ENCODE measurements at regions not wholly inside any gene's neighbourhood (a gene's known extent, or its start where the extent isn't known, plus 50 kb on each side); places are given as distances from the start of the nearest gene placed in this dataset.

DNA sequence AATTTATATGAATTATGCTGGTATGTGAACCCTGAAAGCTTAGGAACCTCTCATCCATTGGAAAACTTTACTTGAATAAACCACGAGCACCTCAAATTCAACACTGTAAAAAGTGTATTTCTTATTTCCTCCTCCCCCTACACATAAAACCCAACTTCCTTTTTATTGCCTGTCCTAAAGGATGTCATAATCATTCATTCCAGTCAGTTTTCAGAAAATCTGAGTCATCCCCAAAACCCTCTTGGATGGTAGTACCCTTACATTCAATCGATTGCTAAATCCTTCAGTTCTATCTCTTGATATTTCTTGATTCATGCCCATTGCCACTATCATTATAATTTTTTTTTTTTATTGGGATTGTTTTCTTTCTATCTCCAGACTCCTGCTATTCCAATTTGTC is 91.1 kb upstream of the ATP8A1 start:
- DNase-seq = no peak

DNA sequence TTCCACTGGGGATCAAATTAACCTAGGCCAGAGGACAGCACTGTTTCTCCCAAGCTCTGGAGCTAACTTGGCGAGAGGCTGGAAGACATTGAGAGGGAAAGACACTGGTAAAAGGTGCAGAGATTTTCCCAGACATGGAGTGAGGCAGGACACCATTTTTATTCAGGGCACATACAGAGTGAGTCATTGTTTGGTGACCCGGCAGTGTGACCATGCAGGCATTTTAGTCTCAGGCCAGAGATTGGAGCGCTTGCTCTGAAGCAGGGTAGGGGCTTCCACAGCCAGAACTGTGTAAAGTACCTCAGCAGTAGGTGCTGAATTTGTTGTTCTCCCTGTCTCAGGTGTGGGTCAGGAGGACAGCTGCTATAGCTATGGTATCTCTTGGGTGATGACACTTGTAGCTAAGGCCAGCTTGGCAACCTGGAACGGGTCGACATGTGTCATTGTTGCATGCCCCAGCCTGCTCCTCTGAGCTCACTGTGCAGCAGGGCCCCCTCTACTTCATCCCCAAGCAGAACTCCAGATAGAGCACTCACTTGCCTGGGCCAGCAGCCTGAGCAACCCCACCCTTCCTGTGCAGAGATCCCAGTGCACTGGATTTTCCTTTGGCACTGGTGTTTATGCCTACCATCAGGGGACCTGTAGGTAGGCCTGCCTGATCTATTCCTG is 79.8 kb upstream of the ATP8A1 start:
- DNase-seq = no peak

DNA sequence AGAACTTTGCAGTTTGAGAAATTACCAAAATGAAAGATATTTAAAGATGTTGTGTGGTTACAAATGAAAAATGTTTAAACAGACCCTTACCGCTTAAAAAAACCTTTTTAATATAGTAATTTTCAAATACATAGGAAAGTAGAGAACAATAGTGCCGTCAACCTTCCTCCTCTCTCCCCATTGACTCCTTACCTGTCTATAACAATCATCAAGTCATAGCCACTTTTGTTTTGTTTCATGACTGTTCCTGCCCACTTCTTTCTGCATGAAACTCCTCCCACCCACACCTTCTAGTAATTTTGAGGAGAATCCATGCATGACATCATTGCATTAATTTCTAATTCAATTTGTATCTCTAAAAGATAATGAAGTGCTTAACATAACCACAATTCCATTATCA is 76.5 kb upstream of the ATP8A1 start:
- DNase-seq = no peak

DNA sequence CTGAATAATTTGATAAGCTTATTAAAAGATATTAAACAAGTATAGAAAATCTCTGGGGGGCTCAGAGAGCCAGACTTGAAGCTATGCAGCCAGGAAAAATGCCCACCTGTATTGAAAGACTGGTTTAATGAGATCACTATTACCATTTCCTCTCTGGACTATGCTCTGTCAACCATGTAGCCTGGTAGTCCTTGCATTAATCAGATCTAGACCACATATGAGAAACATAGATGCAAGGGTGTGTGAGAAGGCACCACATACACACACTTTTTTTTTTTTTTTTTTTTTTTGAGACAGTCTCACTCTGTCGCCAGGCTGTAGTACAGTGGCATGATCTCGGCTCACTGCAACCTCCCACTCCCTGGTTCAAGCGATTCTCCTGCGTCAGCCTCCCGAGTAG is 75.9 kb upstream of the ATP8A1 start:
- DNase-seq = no peak

DNA sequence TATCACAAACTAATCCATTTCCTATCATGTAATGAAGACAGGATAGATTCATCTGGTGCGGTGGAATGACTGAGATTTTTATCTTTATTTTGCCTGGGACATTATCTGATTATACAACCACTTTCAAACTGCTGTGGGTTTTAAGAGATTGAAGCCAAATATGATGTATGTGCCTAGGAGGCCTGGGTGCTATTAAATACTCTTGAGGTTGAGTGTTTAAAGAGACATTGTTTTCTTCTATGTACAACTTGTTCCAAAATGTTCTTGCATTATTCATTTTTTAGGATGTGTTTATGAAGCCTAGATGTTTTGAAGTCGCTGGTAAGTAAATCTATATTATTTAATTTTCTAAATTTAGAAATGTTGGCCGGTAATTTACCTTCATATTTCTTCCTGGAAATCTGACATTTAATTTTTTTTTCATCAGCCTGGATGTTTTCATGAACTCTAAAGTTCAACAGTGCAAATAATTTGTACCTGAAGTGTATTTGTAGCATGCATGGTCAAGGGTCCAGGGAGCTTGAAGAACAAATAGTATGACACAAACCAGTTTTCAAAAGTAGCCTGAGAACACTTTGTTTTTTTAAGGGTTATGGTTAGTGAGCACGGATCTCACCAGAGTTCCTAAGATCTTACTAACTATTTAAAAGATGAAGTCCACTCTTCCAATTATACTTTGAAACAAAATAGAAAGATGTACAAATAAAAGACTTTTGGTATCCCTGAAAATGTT is 72.8 kb upstream of the ATP8A1 start:
- no peak for DNase-seq

DNA sequence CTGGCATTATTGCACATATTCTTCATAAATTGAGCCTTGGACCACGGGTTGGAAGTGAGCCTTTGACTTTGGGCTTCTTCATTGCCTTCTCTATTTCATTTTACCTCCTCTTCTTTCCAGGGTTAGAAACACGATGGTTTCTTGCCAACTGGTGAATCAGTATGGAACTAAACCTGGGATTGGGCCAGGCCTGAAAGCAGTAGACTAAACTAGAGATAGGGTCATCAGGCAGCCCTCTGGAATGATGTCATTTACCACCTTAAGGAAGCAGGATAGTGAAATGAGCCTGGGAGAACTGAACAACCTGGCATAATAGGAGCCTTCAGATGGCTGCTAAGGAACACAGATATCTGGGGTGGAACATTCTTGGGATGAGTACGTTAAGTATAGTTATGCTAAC is 67.5 kb upstream of the ATP8A1 start:
- DNase-seq = no peak

DNA sequence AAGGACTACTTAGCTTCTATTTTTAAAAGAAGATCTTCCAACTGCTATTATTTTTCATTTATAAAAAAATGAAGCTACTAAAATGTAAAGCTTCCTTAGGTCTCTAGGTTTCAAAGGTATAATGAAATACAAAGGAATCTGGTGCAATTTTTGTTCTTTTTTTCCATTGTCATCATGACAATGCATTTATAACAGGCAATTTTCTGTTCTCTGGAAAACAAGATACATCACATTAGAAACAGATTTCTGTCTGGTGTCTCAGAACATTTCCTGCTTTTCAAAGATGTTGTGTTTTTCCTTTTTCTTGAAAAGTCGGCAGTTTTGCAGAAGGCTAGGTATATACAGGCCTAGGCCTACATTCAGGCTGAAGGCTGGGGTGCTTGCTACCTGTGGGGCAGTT is 63.6 kb upstream of the ATP8A1 start:
- no peak for DNase-seq

DNA sequence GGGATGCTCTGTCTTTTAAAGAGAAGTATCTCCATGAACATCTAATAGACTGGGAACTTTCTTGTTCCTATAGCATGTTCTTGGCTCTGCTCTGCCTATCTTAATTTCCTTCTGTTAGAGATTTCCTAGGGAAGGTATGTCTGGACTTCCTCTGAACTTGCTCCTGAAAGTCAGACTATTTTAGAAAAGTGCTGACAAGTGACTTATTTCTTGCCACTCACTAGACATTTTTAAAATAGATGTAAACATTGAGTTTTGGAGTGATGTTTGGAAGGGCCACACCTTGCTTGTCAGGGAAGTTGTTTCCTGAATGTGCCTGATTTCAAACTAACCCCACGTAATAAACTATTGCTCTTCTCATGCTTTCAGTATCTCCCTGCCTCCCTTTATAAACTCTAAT is 62.4 kb upstream of the ATP8A1 start:
- no peak for DNase-seq

DNA sequence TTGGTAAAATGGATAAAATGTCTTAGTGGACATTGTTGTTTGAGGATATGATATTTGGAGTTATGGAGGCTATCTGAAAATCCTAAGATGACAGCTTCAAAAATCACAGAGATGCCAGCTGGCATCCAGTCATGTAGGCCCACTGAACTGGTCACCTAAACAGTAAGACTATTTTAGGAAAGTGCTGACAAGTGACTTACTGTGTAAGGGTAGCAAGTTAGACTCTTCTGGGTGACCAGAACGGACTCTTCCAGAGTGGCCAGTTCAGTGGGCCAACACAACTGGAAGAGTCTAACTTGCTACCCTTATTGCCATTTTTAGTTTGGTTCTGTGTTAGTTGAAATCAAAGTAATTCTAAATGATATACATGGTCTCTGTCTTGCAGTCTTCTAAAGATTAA is 61.4 kb upstream of the ATP8A1 start:
- DNase-seq = no peak

DNA sequence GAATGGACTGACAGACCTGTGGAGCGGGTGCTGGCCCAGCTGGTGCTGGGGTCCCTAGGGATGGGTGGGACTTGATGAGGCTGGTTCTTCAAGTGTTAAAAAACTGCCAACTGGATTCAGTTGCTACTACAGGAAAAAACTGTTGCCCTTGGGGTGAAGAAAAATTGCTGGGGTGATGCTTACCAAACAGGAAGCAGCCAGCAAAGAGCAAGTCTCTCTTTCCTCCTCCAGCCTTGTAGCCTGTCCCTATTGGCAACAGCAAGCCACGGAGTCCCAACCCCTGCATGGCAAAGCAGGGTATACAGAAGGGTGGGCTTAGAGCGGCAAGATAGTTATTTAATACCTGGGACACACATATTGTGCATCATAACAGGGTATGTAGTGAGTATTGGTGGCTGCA is 60.1 kb upstream of the ATP8A1 start:
- no peak for DNase-seq

DNA sequence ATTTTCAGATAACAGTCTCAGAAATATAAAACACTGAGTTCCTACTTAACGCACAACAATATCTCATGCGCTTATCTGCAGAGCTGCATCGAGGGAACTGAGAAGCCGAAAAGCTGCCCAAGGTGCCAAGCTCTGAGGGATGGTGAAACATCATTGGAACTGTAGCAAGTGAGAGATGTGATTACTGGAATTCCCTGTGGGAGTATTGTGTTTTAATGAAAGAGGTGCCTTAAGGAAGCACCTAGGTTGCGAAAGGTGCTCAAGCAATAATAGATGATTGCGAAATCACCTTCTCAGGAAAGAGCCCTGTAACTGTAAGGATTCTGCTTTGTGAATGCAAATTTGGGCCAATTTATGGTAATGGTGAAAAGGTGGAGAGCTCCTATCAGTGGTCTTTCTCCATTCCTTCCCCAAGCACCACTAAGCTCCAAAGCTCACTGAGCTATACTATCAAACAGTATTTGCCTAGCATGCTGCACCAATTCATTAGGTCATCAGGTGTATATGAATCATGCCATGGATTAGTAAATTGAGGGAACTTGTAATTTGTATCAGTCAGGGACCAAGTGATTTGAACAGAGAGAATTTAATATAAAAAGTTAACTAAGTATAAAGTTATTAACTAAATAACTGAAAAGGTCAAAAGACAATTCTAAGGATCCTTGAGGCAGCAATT is 59.0 kb upstream of the ATP8A1 start:
- no peak for DNase-seq

DNA sequence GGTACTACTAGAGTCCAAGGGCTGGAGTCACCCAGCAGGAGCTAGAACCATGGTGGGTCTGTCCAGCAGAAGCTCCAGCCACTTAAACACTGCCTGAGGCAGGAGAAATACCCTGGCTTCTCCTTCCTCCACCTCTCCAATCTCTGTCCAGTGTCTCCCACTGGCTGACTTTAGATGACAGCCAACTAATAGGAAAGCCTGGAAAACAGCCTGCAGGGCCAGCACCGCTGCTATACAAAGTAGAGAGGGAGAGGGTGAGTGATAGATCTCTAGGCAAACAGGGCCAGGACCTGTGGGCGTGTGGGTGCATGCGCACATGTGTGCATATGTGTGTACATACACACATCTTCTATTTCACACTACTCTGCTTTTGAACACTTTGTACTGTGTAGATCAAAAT is 56.5 kb upstream of the ATP8A1 start:
- no peak for DNase-seq

DNA sequence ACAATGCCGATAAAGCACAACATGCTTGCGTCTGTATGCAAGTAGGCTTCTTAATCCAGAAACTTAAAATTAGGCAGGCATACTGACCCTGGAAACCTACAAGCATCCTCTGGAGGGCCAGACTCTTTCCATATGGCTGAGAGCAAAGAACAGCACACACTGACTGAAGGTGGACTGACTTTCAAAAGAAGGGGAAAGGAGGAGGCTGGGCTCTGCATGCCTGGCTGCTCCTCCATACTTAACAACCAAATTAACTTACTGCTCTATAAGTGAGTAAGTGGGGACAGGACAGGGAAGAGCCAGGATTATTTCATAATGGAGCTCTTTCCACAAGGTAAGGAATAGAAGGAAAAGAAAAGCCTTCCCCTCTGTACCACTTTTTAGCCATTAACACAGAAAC is 55.9 kb upstream of the ATP8A1 start:
- no peak for DNase-seq

DNA sequence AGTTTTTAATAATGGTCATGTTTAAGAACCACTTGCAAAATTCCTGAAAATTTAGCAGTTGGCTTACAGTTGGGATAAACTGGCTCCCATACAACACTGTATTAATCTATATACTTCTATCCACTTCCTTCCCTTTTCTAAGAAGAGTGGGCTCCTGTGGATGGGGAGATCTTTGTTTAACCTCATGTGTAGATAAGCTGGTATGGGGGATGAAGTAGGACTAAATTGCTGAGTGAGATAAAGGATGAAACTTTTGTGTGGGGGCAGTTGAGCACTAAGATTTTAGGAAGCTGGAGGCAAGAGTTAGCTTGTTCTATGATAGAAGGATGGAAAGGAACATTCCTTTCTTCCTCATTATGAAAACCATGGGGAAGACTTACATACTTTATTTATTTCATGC is 54.6 kb upstream of the ATP8A1 start:
- no peak for DNase-seq

DNA sequence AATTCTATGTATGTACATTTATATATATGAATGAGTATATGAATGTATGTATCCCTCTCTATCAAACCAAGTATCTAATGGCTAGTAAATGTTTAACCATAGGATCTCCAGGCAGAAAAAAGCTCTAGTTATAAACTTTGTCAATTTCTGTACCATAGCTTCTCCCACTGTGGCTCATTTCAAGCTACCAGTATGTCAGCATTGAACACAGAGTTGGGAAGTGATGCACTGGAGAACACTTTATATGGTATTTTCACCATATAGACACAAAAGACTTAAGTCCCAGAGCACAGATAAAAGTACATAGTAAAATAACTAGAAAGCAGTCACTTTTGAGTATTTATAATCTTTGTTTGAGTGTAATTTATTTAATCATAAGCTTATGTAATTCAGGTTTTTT is 53.9 kb upstream of the ATP8A1 start:
- no peak for DNase-seq

DNA sequence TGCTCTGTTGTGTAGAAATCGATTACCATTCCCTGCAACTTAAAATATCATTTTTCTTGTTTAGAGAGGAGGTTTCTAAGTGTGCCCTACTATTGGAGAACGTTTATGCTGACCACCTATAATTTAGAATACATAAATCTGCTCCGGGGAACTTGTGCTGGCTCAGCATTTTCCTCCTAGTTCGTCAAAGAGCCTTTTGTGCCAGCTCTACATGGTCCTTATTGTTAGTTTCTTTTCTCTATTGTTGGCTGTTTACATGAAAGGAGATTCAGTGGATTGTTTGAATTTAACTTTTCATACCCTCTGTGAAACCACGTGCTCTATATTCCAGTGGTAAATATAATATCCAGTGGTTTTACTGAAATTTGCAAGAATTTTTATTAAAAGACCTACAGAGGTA is 53.4 kb upstream of the ATP8A1 start:
- DNase-seq = no peak

DNA sequence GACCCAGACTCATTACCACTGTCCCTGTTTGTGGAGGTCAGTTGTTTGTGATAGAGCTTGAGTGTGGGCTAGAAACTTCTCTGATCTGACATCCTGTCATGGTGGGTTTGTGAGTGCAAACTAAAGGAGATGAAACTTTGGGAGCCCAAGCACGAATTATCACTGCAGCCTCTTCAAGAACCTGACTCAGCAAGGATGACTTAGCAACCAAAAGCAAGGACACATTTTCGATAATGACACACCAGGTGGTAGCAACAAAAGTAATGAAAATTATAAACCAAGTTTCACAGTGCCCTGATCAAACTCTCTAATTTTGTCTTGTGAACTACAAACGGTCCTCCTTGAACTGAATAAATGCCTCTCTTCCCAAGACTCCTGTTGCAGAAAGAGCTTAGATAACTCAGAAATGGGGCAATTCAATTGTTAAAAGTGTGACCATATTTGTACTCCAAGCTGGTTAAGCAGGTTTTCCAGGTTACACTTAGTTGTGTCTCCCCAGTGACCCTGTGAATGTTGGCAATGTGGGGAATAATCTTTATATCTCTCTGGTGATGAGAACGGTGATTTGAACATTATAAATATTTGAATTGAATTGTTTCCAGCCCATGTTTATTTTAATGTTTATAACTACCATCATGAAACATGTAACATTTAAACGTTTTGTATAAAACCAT is 52.6 kb upstream of the ATP8A1 start:
- DNase-seq = peak; percentile 28 to 31

DNA sequence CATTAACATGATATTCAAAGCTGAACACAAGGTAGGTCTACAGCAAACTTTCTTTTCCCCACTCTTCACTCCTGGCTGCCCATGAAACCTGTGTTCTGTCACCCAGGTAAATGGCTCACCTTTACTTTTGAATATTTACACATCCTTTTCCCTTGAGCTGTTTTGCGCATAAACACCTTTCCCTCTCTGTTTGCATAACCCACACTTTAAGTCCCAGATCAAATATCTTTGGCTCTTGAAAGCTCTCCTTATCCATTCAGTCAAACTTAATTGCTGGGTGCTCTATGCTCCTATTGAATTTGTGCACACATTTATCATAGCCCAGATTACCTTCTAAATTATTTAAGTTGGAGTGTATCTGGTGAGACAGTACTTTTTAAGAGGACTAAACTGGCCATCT is 51.7 kb upstream of the ATP8A1 start:
- no peak for DNase-seq
